HepG2 (cell line): ENCODE measurements at regions not wholly inside any gene's neighbourhood (a gene's known extent, or its start where the extent isn't known, plus 50 kb on each side); places are given as distances from the start of the nearest gene placed in this dataset.

Source experiments
- ATAC-seq: fragments of 200-7000 bp; cut with Tn5 transposase; 3 replicates; pipeline ENCODE4 v1.9.1; 2020; ENCODE audit warnings: mild to moderate bottlenecking, moderate library complexity
- BruUV-seq: library from RNA; stranded (reverse); fragments of 400-500 nt; replicated peaks from 2 replicates; lab custom pipeline; 2021; lab: Mats Ljungman, UMichigan
- CTCF ChIA-PET: fragments of 300-600 bp; formaldehyde crosslinking; extraction: SDS; loops from one replicate; lab custom pipeline; 2021; ENCODE audit warnings: low total read pairs, inconsistent platforms, low intra/inter-chr PET ratio; lab: Yijun Ruan, JAX
- POLR2A ChIA-PET: fragments of 350-600 bp; sonication (Branson Sonifier 250); formaldehyde crosslinking; loops from one replicate; lab custom pipeline; 2020; ENCODE audit warnings: antibody characterized with exemption, inconsistent platforms; lab: Yijun Ruan, JAX
- DNase-seq: peaks from one replicate; pipeline ENCODE4 v3.0.0-alpha.2; 2015; ENCODE audit warnings: low spot score
- FAIRE-seq: peaks from 3 replicates; lab custom pipeline; 2011; peaks lifted over from hg19 to GRCh38; lab: Jason Lieb, UNC
- H2AFZ ChIP-seq: one replicate; pipeline ENCODE4 v1.6.1; 2011; ENCODE audit warnings: low read length, inconsistent platforms
- H3K27ac ChIP-seq: fragments of 300-600 bp; 3 replicates; pipeline ENCODE4 v1.8.0; 2011; ENCODE audit warnings: mixed run types, mild to moderate bottlenecking, mixed read lengths, low read length, inconsistent platforms; ENCODE audit not compliant: insufficient read depth; ENCODE audit errors: extremely low read length
- H3K27me3 ChIP-seq, 2 experiments: fragments of 200-600 bp in 1 of 2; 2 replicates in 1 of 2; 3 replicates in 1 of 2; pipeline versions ENCODE4 v1.6.0 to v1.8.0; 2011; ENCODE audit warnings: low read length in 2 of 2, mild to moderate bottlenecking in 2 of 2, moderate library complexity in 2 of 2, inconsistent platforms in 1 of 2; ENCODE audit not compliant: insufficient read depth in 2 of 2, control insufficient read depth in 1 of 2
- H3K36me3 ChIP-seq, 2 experiments: fragments of 200-600 bp in 1 of 2; replicated peaks in 1 of 2; 2 replicates in 1 of 2; 3 replicates in 1 of 2; pipeline versions ENCODE4 v1.5.1 to v1.8.0; 2011; ENCODE audit warnings: low read length in 2 of 2, inconsistent platforms in 1 of 2; ENCODE audit not compliant: insufficient read depth in 2 of 2, control insufficient read depth in 1 of 2
- H3K4me1 ChIP-seq: 2 replicates; pipeline ENCODE4 v1.5.1; 2012; ENCODE audit warnings: low read length, inconsistent platforms; ENCODE audit not compliant: insufficient read depth
- H3K4me2 ChIP-seq: 2 replicates; pipeline ENCODE4 v1.6.0; 2011; ENCODE audit warnings: low read depth, low read length, inconsistent platforms
- H3K4me3 ChIP-seq, 3 experiments: fragments of 200-600 bp in 1 of 3; sonication (generic), shearing (Covaris generic) in 1 of 3; replicated peaks in 1 of 3; 2 replicates each; pipeline ENCODE4 v1.5.1; 2011 to 2016; ENCODE audit warnings: low read length in 3 of 3, inconsistent platforms in 2 of 3, low read depth in 2 of 3, mild to moderate bottlenecking in 2 of 3, control low read depth in 1 of 3, mixed read lengths in 1 of 3; ENCODE audit not compliant: insufficient read depth in 1 of 3
- H3K79me2 ChIP-seq: one replicate; pipeline ENCODE4 v1.6.1; 2011; ENCODE audit warnings: low read length, inconsistent platforms; ENCODE audit not compliant: insufficient read depth
- H3K9ac ChIP-seq: 2 replicates; pipeline ENCODE4 v1.6.0; 2011; ENCODE audit warnings: mild to moderate bottlenecking, low read depth, low read length, inconsistent platforms; ENCODE audit not compliant: insufficient read depth
- H3K9me3 ChIP-seq: 2 replicates; pipeline ENCODE4 v1.5.1; 2012; ENCODE audit warnings: mild to moderate bottlenecking, low read length
- H4K20me1 ChIP-seq: 2 replicates; pipeline ENCODE4 v1.6.0; 2011; ENCODE audit warnings: inconsistent platforms, mild to moderate bottlenecking, low read length, moderate library complexity; ENCODE audit not compliant: insufficient read depth
- ARID2 ChIP-seq: sonication (generic); formaldehyde crosslinking; IDR thresholded peaks from 2 replicates; pipeline ENCODE4 v1.8.1; 2022; ENCODE audit warnings: mild to moderate bottlenecking, missing genetic modification reagents, borderline replicate concordance
- ESRRA ChIP-seq: sonication (generic); formaldehyde crosslinking; IDR thresholded peaks from 2 replicates; pipeline ENCODE4 v1.5.1; 2020; ENCODE audit warnings: mild to moderate bottlenecking, low read depth, missing genetic modification reagents
- FOXO4 ChIP-seq: sonication (generic); formaldehyde crosslinking; conservative IDR thresholded peaks from 2 replicates; pipeline ENCODE4 v1.8.1; 2023; ENCODE audit warnings: missing genetic modification reagents
- MAX ChIP-seq: IDR thresholded peaks from 2 replicates; pipeline ENCODE4 v1.6.1; 2012; ENCODE audit warnings: inconsistent platforms
- MAZ ChIP-seq, 2 experiments: sonication (generic) in 1 of 2; formaldehyde crosslinking in 1 of 2; IDR thresholded peaks; 2 replicates each; pipeline versions ENCODE4 v1.5.0 to v1.6.1; 2012 to 2020; ENCODE audit warnings: low read depth in 2 of 2, mild to moderate bottlenecking in 2 of 2, borderline replicate concordance in 1 of 2, improper control_type of control experiment in 1 of 2, low read length in 1 of 2, missing genetic modification reagents in 1 of 2, moderate library complexity in 1 of 2
- MYC ChIP-seq: sonication (generic); formaldehyde crosslinking; IDR thresholded peaks from 2 replicates; pipeline ENCODE4 v1.9.0; 2021; ENCODE audit warnings: missing genetic modification reagents, borderline replicate concordance
- MZF1 ChIP-seq: sonication (generic); formaldehyde crosslinking; IDR thresholded peaks from 2 replicates; pipeline ENCODE4 v1.8.1; 2023; ENCODE audit warnings: mild to moderate bottlenecking, missing genetic modification reagents, borderline replicate concordance
- NR2F1 ChIP-seq, 2 experiments: fragments of 450-650 bp in 1 of 2; formaldehyde crosslinking in 1 of 2; IDR thresholded peaks; 2 replicates each; pipeline versions ENCODE4 v1.5.0 to v1.6.1; 2016 to 2020; ENCODE audit warnings: mild to moderate bottlenecking in 1 of 2, missing compliant biosample characterization in 1 of 2, missing genetic modification reagents in 1 of 2, moderate library complexity in 1 of 2
- NR2F2 ChIP-seq: IDR thresholded peaks from 2 replicates; pipeline ENCODE4 v1.6.1; 2012; ENCODE audit warnings: low read depth, inconsistent platforms, borderline replicate concordance
- PAWR ChIP-seq: sonication (generic); formaldehyde crosslinking; IDR thresholded peaks from 2 replicates; pipeline ENCODE4 v1.4.0; 2020; ENCODE audit warnings: missing genetic modification reagents, mild to moderate bottlenecking, borderline replicate concordance
- SKI ChIP-seq: fragments of 450-650 bp; IDR thresholded peaks from one replicate; pipeline ENCODE4 v1.6.1; 2018; ENCODE audit warnings: mild to moderate bottlenecking; ENCODE audit not compliant: partially characterized antibody
- TBP ChIP-seq: sonication (generic); formaldehyde crosslinking; IDR thresholded peaks from 2 replicates; pipeline ENCODE4 v1.5.0; 2020; ENCODE audit warnings: missing genetic modification reagents
- ZIK1 ChIP-seq: sonication (generic); formaldehyde crosslinking; IDR thresholded peaks from 2 replicates; pipeline ENCODE4 v1.5.0; 2020; ENCODE audit warnings: mild to moderate bottlenecking, low read depth, missing genetic modification reagents, borderline replicate concordance
- ZNF180 ChIP-seq: sonication (generic); formaldehyde crosslinking; IDR thresholded peaks from 2 replicates; pipeline ENCODE4 v1.4.0; 2020; ENCODE audit warnings: low read depth, missing genetic modification reagents, borderline replicate concordance
- ZNF230 ChIP-seq: sonication (generic); formaldehyde crosslinking; IDR thresholded peaks from 2 replicates; pipeline ENCODE4 v1.4.0; 2020; ENCODE audit warnings: mild to moderate bottlenecking, missing genetic modification reagents
- ZNF263 ChIP-seq: sonication (generic); formaldehyde crosslinking; IDR thresholded peaks from 2 replicates; pipeline ENCODE4 v1.4.0; 2020; ENCODE audit warnings: missing genetic modification reagents
- ZNF274 ChIP-seq: sonication (generic); formaldehyde crosslinking; IDR thresholded peaks from 2 replicates; pipeline ENCODE4 v1.5.1; 2020; ENCODE audit warnings: mild to moderate bottlenecking, missing genetic modification reagents
- ZNF354B ChIP-seq: sonication (generic); formaldehyde crosslinking; IDR thresholded peaks from 2 replicates; pipeline ENCODE4 v1.8.0; 2022; ENCODE audit warnings: mild to moderate bottlenecking, missing genetic modification reagents
- ZNF841 ChIP-seq: sonication (generic); formaldehyde crosslinking; IDR thresholded peaks from 2 replicates; pipeline ENCODE4 v1.8.1; 2023; ENCODE audit warnings: missing genetic modification reagents, borderline replicate concordance
- WGBS: methylation state at CpG from one replicate; pipeline ENCODE4 v1.1.6; 2017; ENCODE audit warnings: low lambda C conversion rate; 5-methylcytosine and 5-hydroxymethylcytosine counted together
- in situ Hi-C: cut with HindIII; loops from 2 replicates; pipeline ENCODE4 v1.10.0; 2017; ENCODE audit warnings: low pct_unique_long_range_greater_than_20kb; ENCODE audit not compliant: extremely low pct_ligation_motif_present
- intact Hi-C: fragments of 100-400 bp; cut with micrococcal nuclease; formaldehyde crosslinking; loops from one replicate; pipeline ENCODE4 v1.10.0; 2022; ENCODE audit not compliant: unreplicated experiment

- no peaks in the 10 kb centered on the region for H3K79me2 ChIP-seq
- no peak overlapping the region for H2AFZ ChIP-seq
- H3K9ac ChIP-seq, result no peak overlapping the region
- no peaks in the 10 kb centered on the region for H4K20me1 ChIP-seq
- WGBS, result 23% methylated on average over 12 of the region's 12 CpGs
- in situ Hi-C loops, result no loop called here
- no peaks in the 10 kb centered on the region for H3K27me3 ChIP-seq
- BruUV-seq, result no TSS peak
- H3K4me1 ChIP-seq, result no peaks in the 10 kb centered on the region
- ChIA-PET POLR2A (no interaction called here), CTCF (no interaction called here)
- H3K9me3 ChIP-seq, result no peaks in the 10 kb centered on the region
- H3K27ac ChIP-seq, result no peak overlapping the region
- H3K4me2 ChIP-seq, result no peak overlapping the region
- intact Hi-C loops, result no loop called here
- ATAC-seq (no peak), DNase-seq (no peak), FAIRE-seq (no peak)
- no peaks in the 10 kb centered on the region for H3K36me3 ChIP-seq
- no peak overlapping the region for H3K4me3 ChIP-seq
- TF ChIP-seq NR2F1 (CRISPR knock-in tag; IDR thresholded peaks at IDR 0.05) (no peak), ZNF274 (CRISPR knock-in tag) (no peak), ZIK1 (no peak), MYC (CRISPR knock-in tag) (no peak), ZNF263 (CRISPR knock-in tag) (no peak), ZNF354B (no peak), ARID2 (CRISPR knock-in tag) (no peak), ZNF180 (CRISPR knock-in tag) (no peak), FOXO4 (no peak), ESRRA (CRISPR knock-in tag) (no peak), TBP (CRISPR knock-in tag) (no peak), MAZ (IDR thresholded peaks at IDR 0.05; ENCODE audit: borderline replicate concordance, low read depth, low read length) (no peak), MAZ (CRISPR knock-in tag; IDR thresholded peaks at IDR 0.05; ENCODE audit: low read depth) (no peak), SKI (no peak), MZF1 (no peak), MAX (no peak), NR2F2 (no peak), PAWR (CRISPR knock-in tag) (no peak), ZNF841 (CRISPR knock-in tag) (no peak), ZNF230 (no peak)
These were observed 531.9 kb downstream of the MAGEB5 start for GRCh38 chrX:26747877-26748276.
